Neural cell (in vitro differentiated cells): ENCODE measurements at regions not wholly inside any gene's neighbourhood (a gene's known extent, or its start where the extent isn't known, plus 50 kb on each side); places are given as distances from the start of the nearest gene placed in this dataset.

Experiments
- H2AFZ ChIP-seq: fragments of 200-600, 300-800 bp; sonication (generic), shearing (Covaris generic); 2 replicates; pipeline ENCODE4 v1.6.0; 2014; ENCODE audit warnings: low read depth, mild to moderate bottlenecking, antibody characterized with exemption, low read length, moderate library complexity
- H3F3A ChIP-seq: fragments of 200-600 bp; shearing (Covaris generic); 2 replicates; pipeline ENCODE4 v1.6.1; 2016; ENCODE audit warnings: mild to moderate bottlenecking, moderate library complexity, mixed read lengths, antibody characterized with exemption, low read length; ENCODE audit not compliant: insufficient read depth, poor library complexity, severe bottlenecking
- H3K27ac ChIP-seq: fragments of 200-600, 300-800 bp; sonication (generic), shearing (Covaris generic); 2 replicates; pipeline ENCODE4 v1.5.1; 2014; ENCODE audit warnings: mild to moderate bottlenecking, low read length, moderate library complexity
- H3K27me3 ChIP-seq: fragments of 300-800, 200-600 bp; sonication (generic), shearing (Covaris generic); 2 replicates; pipeline ENCODE4 v1.6.0; 2014; ENCODE audit warnings: mild to moderate bottlenecking, low read depth, low read length, moderate library complexity; ENCODE audit not compliant: insufficient read depth
- H3K36me3 ChIP-seq: fragments of 300-800, 200-600 bp; sonication (generic), shearing (Covaris generic); 2 replicates; pipeline ENCODE4 v1.5.1; 2014; ENCODE audit warnings: mild to moderate bottlenecking, antibody characterized with exemption, low read length, moderate library complexity; ENCODE audit not compliant: insufficient read depth
- H3K4me2 ChIP-seq: fragments of 300-800, 200-600 bp; sonication (generic), shearing (Covaris generic); 2 replicates; pipeline ENCODE4 v1.6.0; 2014; ENCODE audit warnings: mild to moderate bottlenecking, low read length
- H3K4me3 ChIP-seq: fragments of 300-800, 200-600 bp; sonication (generic), shearing (Covaris generic); 2 replicates; pipeline ENCODE4 v1.5.1; 2014; ENCODE audit warnings: mild to moderate bottlenecking, low read length, moderate library complexity
- H3K79me2 ChIP-seq: fragments of 200-600 bp; shearing (Covaris generic); replicated peaks from 2 replicates; pipeline ENCODE4 v1.6.0; 2014; ENCODE audit warnings: mild to moderate bottlenecking, low read length, moderate library complexity; ENCODE audit not compliant: insufficient read depth
- H3K9ac ChIP-seq: fragments of 300-800, 200-600 bp; sonication (generic), shearing (Covaris generic); 2 replicates; pipeline ENCODE4 v1.6.1; 2016; ENCODE audit warnings: mild to moderate bottlenecking, low read length, mixed read lengths
- H3K9me2 ChIP-seq: fragments of 200-600 bp; shearing (Covaris generic); 2 replicates; pipeline ENCODE4 v1.6.1; 2016; ENCODE audit warnings: mild to moderate bottlenecking, low read length, mixed read lengths; ENCODE audit not compliant: insufficient read depth
- H3K9me3 ChIP-seq: fragments of 200-600, 300-800 bp; sonication (generic), shearing (Covaris generic); 2 replicates; pipeline ENCODE4 v1.6.1; 2016; ENCODE audit warnings: mild to moderate bottlenecking, mixed run types, low read length, moderate library complexity, mixed read lengths
- H4K20me1 ChIP-seq: fragments of 200-600 bp; shearing (Covaris generic); 2 replicates; pipeline ENCODE4 v1.6.1; 2016; ENCODE audit warnings: mild to moderate bottlenecking, mixed run types; ENCODE audit not compliant: insufficient read depth
- CTCF ChIP-seq: fragments of 450-650 bp; IDR thresholded peaks from 2 replicates; pipeline ENCODE4 v1.5.1; 2014; ENCODE audit warnings: antibody characterized with exemption, mild to moderate bottlenecking, moderate library complexity; ENCODE audit not compliant: poor library complexity, severe bottlenecking
- EP300 ChIP-seq: fragments of 450-650 bp; conservative IDR thresholded peaks from 2 replicates; pipeline ENCODE4 v1.6.1; 2014; ENCODE audit warnings: antibody characterized with exemption, mild to moderate bottlenecking, moderate library complexity; ENCODE audit not compliant: poor library complexity, severe bottlenecking
- EZH2 ChIP-seq: fragments of 200-600, 300-800 bp; shearing (Covaris generic), sonication (generic); IDR thresholded peaks from 2 replicates; pipeline ENCODE4 v1.6.1; 2014; ENCODE audit warnings: antibody characterized with exemption, low read length, borderline replicate concordance, mild to moderate bottlenecking; ENCODE audit not compliant: insufficient read depth, poor library complexity, severe bottlenecking
- MXI1 ChIP-seq: fragments of 450-650 bp; conservative IDR thresholded peaks from 2 replicates; pipeline ENCODE4 v1.6.1; 2014; ENCODE audit warnings: antibody characterized with exemption, mild to moderate bottlenecking; ENCODE audit not compliant: poor library complexity, severe bottlenecking
- POLR2AphosphoS5 ChIP-seq: IDR thresholded peaks from 2 replicates; pipeline ENCODE4 v1.6.1; 2012
- RAD21 ChIP-seq: fragments of 450-650 bp; conservative IDR thresholded peaks from 2 replicates; pipeline ENCODE4 v1.6.1; 2014; ENCODE audit warnings: antibody characterized with exemption, mild to moderate bottlenecking, moderate library complexity
- REST ChIP-seq: IDR thresholded peaks from 2 replicates; pipeline ENCODE4 v1.6.1; 2012; ENCODE audit warnings: borderline replicate concordance
- SMC3 ChIP-seq: fragments of 450-650 bp; conservative IDR thresholded peaks from 2 replicates; pipeline ENCODE4 v1.6.1; 2014; ENCODE audit warnings: antibody characterized with exemption, mild to moderate bottlenecking, moderate library complexity; ENCODE audit not compliant: poor library complexity
- TAF1 ChIP-seq: IDR thresholded peaks from 2 replicates; pipeline ENCODE4 v1.6.1; 2012; ENCODE audit warnings: low read depth

GRCh38 chrX:109936114-109936513 is 66.8 kb upstream of the TMEM164 start:
- H3K4me2 ChIP-seq: no peak overlapping the region
- no peaks in the 10 kb centered on the region for H3K9me2 ChIP-seq
- no peaks in the 10 kb centered on the region for H3K9me3 ChIP-seq
- H3K36me3 ChIP-seq: no peaks in the 10 kb centered on the region
- H2AFZ ChIP-seq: no peak overlapping the region
- H3K27me3 ChIP-seq: no peaks in the 10 kb centered on the region
- no peak overlapping the region for H3K4me3 ChIP-seq
- no peak overlapping the region for H3K27ac ChIP-seq
- no peaks in the 10 kb centered on the region for H3K79me2 ChIP-seq
- TF ChIP-seq MXI1 (no peak), POLR2AphosphoS5 (no peak), SMC3 (no peak), EP300 (no peak), RAD21 (no peak)
- no peaks in the 10 kb centered on the region for H3F3A ChIP-seq
- H4K20me1 ChIP-seq: no peaks in the 10 kb centered on the region
- no peak overlapping the region for H3K9ac ChIP-seq

- no peaks in the 10 kb centered on the region for H3K27me3 ChIP-seq
- H3F3A ChIP-seq: no peaks in the 10 kb centered on the region
- no peaks in the 10 kb centered on the region for H3K79me2 ChIP-seq
- H3K4me3 ChIP-seq: no peak overlapping the region
- no peaks in the 10 kb centered on the region for H3K36me3 ChIP-seq
- H4K20me1 ChIP-seq: no peaks in the 10 kb centered on the region
- H3K27ac ChIP-seq: no peak overlapping the region
- no peaks in the 10 kb centered on the region for H3K9me3 ChIP-seq
- TF ChIP-seq EZH2: no peak
- H3K4me2 ChIP-seq: no peak overlapping the region
- no peaks in the 10 kb centered on the region for H3K9me2 ChIP-seq
- H3K9ac ChIP-seq: no peak overlapping the region
- H2AFZ ChIP-seq: no peak overlapping the region
Measured at GRCh38 chrX:109936598-109936997, 66.3 kb upstream of the TMEM164 start.

- TF ChIP-seq TAF1 (no peak), POLR2AphosphoS5 (no peak), REST (no peak), MXI1 (no peak), RAD21 (no peak), SMC3 (no peak), EP300 (no peak), EZH2 (no peak), CTCF (no peak)
- Histone ChIP-seq H3K9ac (no peak overlapping the region), H3K4me2 (no peak overlapping the region), H3K36me3 (no peaks in the 10 kb centered on the region), H3K79me2 (no peaks in the 10 kb centered on the region), H2AFZ (no peak overlapping the region), H3K27ac (no peak overlapping the region), H4K20me1 (no peaks in the 10 kb centered on the region), H3K9me3 (no peaks in the 10 kb centered on the region), H3F3A (no peaks in the 10 kb centered on the region), H3K9me2 (no peaks in the 10 kb centered on the region), H3K27me3 (no peaks in the 10 kb centered on the region), H3K4me3 (no peak overlapping the region)
Measured at GRCh38 chrX:109939498-109939897, 63.4 kb upstream of the TMEM164 start.
